ENCODE measurements at regions not wholly inside any gene's neighbourhood (a gene's known extent, or its start where the extent isn't known, plus 50 kb on each side); places are given as distances from the start of the nearest gene placed in this dataset.

DNA sequence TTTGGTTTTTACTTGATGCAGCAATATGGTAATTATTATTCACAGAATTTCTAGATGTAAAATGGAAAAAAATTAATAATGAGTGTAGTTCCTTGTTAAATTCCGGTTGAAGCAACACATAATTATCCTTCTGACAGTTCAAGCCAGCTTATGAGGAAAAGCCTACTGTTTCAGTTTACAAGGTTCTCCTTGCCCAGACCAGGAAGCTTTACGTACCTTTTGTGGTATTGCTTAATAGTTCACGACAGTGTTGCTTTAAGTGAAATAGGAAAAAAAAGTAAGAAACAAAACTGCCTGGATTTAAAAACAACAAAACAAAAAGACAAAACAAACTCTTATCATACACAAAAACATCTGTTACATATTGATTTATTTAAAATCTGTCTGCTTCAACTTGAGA is 547.3 kb upstream of the C9orf72 start:
- no peak overlapping the region for H4K91ac ChIP-seq (replicated peaks; ENCODE audit: insufficient read length, low read length)
- no peak overlapping the region for H2AFZ ChIP-seq (ENCODE audit: low read length)
- no peak overlapping the region for H3K14ac ChIP-seq (ENCODE audit: insufficient read length)
- H3K4ac ChIP-seq (replicated peaks; ENCODE audit: insufficient read length, low read depth, low read length) = no peak overlapping the region
- no peak overlapping the region for H4K5ac ChIP-seq (ENCODE audit: insufficient read length, low read depth, low read length)
- no peak overlapping the region for H3K4me3 ChIP-seq (ENCODE audit: extremely low read depth in 1 of 4, insufficient read depth in 2 of 4, low read depth in 3 of 4, low read length in 4 of 4)
- no peaks in the 10 kb centered on the region for H3K9me3 ChIP-seq (ENCODE audit: insufficient read depth in 2 of 2, low read depth in 1 of 2, low read length in 1 of 2)
- FAIRE-seq = no peak
- no peaks in the 10 kb centered on the region for H3K36me3 ChIP-seq (ENCODE audit: control insufficient read depth in 2 of 4, insufficient read depth in 4 of 4, low read length in 3 of 4)
- 95% methylated on average over 3 of the region's 3 CpGs; no CpG with 5 or more reads in 1 of the 2 experiments for WGBS, 2 experiments (ENCODE audit: extremely low coverage in 1 of 2, insufficient coverage in 1 of 2, insufficient read length in 1 of 2, insufficient replicate concordance in 2 of 2, low coverage in 1 of 2, low lambda C conversion rate in 2 of 2, missing lambda C conversion rate in 1 of 2)
- no peaks in the 10 kb centered on the region for H4K20me1 ChIP-seq (replicated peaks in 1 of 2; ENCODE audit: control insufficient read depth in 1 of 2, insufficient read depth in 2 of 2, low read length in 2 of 2)
- no peaks in the 10 kb centered on the region for H3K79me2 ChIP-seq (ENCODE audit: control insufficient read depth in 1 of 2, insufficient read depth in 2 of 2, low read length in 2 of 2)
- no peak overlapping the region for H3K9ac ChIP-seq (replicated peaks in 1 of 4; ENCODE audit: extremely low read depth in 1 of 4, low read depth in 3 of 4, low read length in 3 of 4)
- TF ChIP-seq RXRA (IDR thresholded peaks at IDR 0.05; ENCODE audit: insufficient read depth, low read depth, low read length) = no peak
- TF ChIP-seq CEBPB (IDR thresholded peaks at IDR 0.05; ENCODE audit: low read depth, low read length) = peak; percentile 64
- no peak overlapping the region for H2BK5ac ChIP-seq (ENCODE audit: low read depth, low read length)
- H4K8ac ChIP-seq (ENCODE audit: extremely low read depth, insufficient read depth, low read length) = no peak overlapping the region
- H3K27me3 ChIP-seq (replicated peaks in 1 of 4; ENCODE audit: control insufficient read depth in 3 of 4, extremely low read depth in 1 of 4, insufficient read depth in 3 of 4, low read length in 3 of 4) = no peaks in the 10 kb centered on the region
- CTCF ChIA-PET (ENCODE audit: partially characterized antibody) = no interaction called here
- H2BK12ac ChIP-seq (ENCODE audit: low read depth, low read length) = no peak overlapping the region
- no peak overlapping the region for H2BK20ac ChIP-seq (ENCODE audit: low read length)
- H2AK5ac ChIP-seq (ENCODE audit: low read depth, low read length) = no peak overlapping the region
- H3K56ac ChIP-seq (replicated peaks; ENCODE audit: insufficient read length, low read depth, low read length) = no peak overlapping the region
- H2BK15ac ChIP-seq (ENCODE audit: low read length) = no peak overlapping the region
- H2BK120ac ChIP-seq (replicated peaks; ENCODE audit: low read depth, low read length) = no peak overlapping the region
- no peaks in the 10 kb centered on the region for H3K23me2 ChIP-seq (ENCODE audit: low read depth, low read length)
- no peaks in the 10 kb centered on the region; a peak in 2 of 7 replicates for H3K4me1 ChIP-seq (replicated peaks in 1 of 4; ENCODE audit: control insufficient read depth in 3 of 4, insufficient read depth in 4 of 4, low read length in 3 of 4)
- H3K18ac ChIP-seq (ENCODE audit: extremely low read depth, low read length) = no peak overlapping the region
- no peak for DNase-seq (ENCODE audit: low read depth in 1 of 2, low spot score in 2 of 2)
- no peak overlapping the region for H3K27ac ChIP-seq (ENCODE audit: low read depth, low read length)
- H3K4me2 ChIP-seq (ENCODE audit: insufficient read depth in 1 of 2, low read depth in 2 of 2, low read length in 2 of 2) = no peak overlapping the region
- POLR2A ChIA-PET (ENCODE audit: partially characterized antibody) = no interaction called here
- H3K79me1 ChIP-seq (ENCODE audit: low read depth, low read length) = no peaks in the 10 kb centered on the region
- H3K23ac ChIP-seq (ENCODE audit: insufficient read length) = no peak overlapping the region
